ENCODE measurements at regions not wholly inside any gene's neighbourhood (a gene's known extent, or its start where the extent isn't known, plus 50 kb on each side); places are given as distances from the start of the nearest gene placed in this dataset.

DNA sequence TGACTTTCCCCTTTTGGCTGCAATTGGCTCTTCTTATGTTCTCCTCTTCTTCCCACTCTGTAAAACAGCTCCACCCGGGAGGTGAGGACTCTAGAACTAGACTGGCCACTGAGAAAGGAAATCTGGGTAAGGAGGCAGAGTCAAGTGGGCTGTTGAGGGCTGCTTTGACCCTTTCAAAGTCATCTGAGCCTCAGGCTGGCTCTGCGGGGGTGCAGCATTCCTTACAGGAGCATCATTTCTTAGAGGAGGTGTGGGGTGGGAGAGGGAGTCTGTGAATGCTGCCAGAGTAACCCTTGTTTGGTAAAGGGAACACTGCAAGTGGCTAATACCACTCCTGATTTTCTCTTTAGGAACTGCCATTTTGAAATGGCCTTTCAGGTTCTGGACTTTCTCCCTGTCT lies 377.7 kb upstream of the SMARCA2 start:
- DNase-seq (no peak), ATAC-seq (no peak)
- Mint-ChIP-seq H3K36me3 (ENCODE audit: low read depth) (no peaks in the 10 kb centered on the region), H3K27ac (no peak overlapping the region), H3K4me1 (no peaks in the 10 kb centered on the region), H3K4me3 (no peak overlapping the region), H3K27me3 (no peaks in the 10 kb centered on the region)
- no peaks in the 10 kb centered on the region for H3K9me3 ChIP-seq (ENCODE audit: control insufficient read depth, low read length, poor library complexity, severe bottlenecking)

DNA sequence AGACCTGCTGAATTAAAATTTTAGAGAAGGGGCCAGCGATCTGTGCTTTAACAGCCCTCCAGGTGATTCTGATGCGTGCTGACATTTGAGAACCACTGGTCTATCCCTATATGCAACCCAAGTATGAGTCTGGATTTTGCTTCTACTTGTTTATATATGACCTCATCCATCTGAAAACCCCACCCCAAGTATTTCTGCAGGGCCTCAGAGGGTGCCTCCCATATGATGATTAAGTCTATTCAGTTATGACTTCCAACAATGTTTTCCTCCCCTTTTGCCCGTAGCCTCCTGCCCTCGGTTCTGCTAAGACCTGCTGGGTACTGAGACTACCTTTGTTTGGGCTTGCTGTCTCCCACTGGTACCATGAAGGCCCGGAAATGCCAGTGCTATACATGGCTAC lies 376.0 kb upstream of the SMARCA2 start:
- Mint-ChIP-seq H3K4me1 (no peaks in the 10 kb centered on the region), H3K36me3 (ENCODE audit: low read depth) (no peaks in the 10 kb centered on the region), H3K4me3 (no peak overlapping the region), H3K27me3 (no peaks in the 10 kb centered on the region), H3K27ac (no peak overlapping the region)
- H3K9me3 ChIP-seq (ENCODE audit: control insufficient read depth, low read length, poor library complexity, severe bottlenecking): no peaks in the 10 kb centered on the region
- DNase-seq (no peak), ATAC-seq (no peak)

DNA sequence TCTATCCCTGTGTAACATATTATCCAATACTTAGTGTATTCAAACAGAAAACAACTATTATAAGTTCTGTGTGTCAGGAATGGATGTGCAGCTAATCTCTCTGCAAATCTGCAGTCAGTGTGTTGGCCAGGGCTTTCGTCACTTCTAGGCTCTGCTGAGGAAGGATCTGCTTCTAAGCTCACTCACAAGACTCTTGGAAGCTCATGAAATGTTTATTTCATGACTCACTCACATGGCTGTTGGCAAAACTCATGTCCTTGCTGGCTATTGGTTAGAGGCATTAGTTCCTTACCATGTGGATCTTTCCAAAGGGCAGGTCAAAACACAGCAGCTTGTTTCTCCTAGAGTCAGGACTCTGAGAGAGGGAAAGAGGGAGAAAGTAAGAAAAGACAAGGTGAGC lies 367.4 kb upstream of the SMARCA2 start:
- Mint-ChIP-seq H3K36me3 (ENCODE audit: low read depth) (no peaks in the 10 kb centered on the region), H3K4me1 (no peaks in the 10 kb centered on the region), H3K27ac (no peak overlapping the region), H3K4me3 (no peak overlapping the region), H3K27me3 (peaks cover 33% of the 10 kb centered on the region)
- DNase-seq: no peak
- ATAC-seq: no peak
- H3K9me3 ChIP-seq (ENCODE audit: control insufficient read depth, low read length, poor library complexity, severe bottlenecking): no peaks in the 10 kb centered on the region

DNA sequence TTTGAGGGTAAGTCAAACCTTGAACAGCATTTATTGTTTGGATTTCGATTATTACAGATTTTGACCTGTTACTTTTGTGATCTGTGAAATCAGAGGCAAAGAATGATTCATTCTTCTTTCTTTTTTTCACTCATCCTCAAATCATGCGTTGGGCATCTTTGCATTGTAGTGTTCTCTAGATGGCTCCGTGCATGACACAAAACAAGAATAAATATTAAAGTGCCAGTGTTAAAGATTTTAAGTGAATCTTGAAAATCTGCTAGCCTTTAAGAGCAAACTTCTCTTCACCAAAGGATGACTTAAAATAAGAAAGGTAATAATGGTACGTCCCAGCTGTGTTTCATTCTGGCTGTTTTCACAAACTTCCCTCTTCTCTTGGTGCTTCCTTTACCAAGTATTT lies 361.9 kb upstream of the SMARCA2 start:
- no peaks in the 10 kb centered on the region for H3K9me3 ChIP-seq (ENCODE audit: control insufficient read depth, low read length, poor library complexity, severe bottlenecking)
- Mint-ChIP-seq H3K36me3 (ENCODE audit: low read depth) (no peaks in the 10 kb centered on the region), H3K27me3 (peaks cover 51% of the 10 kb centered on the region), H3K4me1 (no peaks in the 10 kb centered on the region), H3K4me3 (no peak overlapping the region), H3K27ac (no peak overlapping the region)
- ATAC-seq (no peak), DNase-seq (no peak)

DNA sequence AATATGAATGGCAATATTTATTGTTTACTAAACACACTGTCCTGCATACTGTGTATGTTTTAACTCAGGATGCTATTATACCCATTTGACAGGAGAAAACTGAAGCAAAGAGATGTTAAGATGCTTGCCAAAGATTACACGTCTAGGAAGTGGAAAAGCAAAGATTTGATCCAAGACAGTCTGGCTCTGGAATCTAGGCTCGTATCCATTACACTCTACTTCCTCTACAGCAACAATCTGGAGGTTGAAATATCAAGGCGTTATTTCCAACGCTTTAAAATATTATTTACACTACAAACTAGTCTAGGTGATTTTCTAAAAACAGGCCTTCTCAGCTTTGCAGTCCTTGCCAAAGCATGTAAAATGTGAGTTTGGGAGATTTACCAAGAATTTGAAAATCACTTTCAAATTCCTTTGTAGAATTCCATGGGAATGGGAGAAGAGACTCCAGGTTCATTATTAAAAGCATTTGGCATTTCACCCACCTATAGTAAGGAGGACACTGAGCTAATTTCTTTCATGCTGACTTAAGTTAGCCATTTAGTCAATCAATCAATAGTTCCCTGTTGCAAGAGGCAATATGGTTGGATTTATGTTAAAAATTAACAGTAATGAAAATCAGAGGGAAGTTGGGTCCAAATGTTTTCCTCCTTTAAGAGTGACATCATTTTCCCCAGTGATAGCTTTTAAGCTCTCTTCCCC lies 356.3 kb upstream of the SMARCA2 start:
- no peak for DNase-seq
- no peak overlapping the region for H3K4me3 Mint-ChIP-seq

DNA sequence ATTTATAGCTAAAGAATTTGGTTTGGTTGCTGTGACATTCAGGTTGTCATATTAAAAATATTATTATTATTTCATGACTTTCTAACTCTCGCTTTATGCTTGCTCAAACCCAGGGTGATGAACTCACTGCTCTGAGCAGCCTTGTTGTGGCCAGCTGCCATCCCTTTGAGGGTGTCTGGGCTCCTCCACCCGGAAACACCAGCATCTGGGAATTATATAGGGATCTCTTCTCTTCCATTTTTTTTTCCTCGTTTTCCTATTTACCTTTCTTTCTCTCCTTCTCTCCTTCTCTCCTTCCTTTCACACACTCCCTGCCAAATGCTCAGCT lies 355.8 kb upstream of the SMARCA2 start:
- H3K9me3 ChIP-seq (ENCODE audit: control insufficient read depth, low read length, poor library complexity, severe bottlenecking): no peaks in the 10 kb centered on the region
- no peak overlapping the region for H3K27ac Mint-ChIP-seq
- H3K36me3 Mint-ChIP-seq (ENCODE audit: low read depth): no peaks in the 10 kb centered on the region
- peaks cover 45% of the 10 kb centered on the region for H3K27me3 Mint-ChIP-seq
- DNase-seq: no peak
- H3K4me1 Mint-ChIP-seq: no peaks in the 10 kb centered on the region
- no peak for ATAC-seq
- H3K4me3 Mint-ChIP-seq: no peak overlapping the region

More for the DNA sequence above, 356.3 kb upstream of the SMARCA2 start:
- Mint-ChIP-seq H3K4me1 (no peaks in the 10 kb centered on the region), H3K27ac (no peak overlapping the region), H3K36me3 (ENCODE audit: low read depth) (no peaks in the 10 kb centered on the region), H3K27me3 (peaks cover 42% of the 10 kb centered on the region)
- no peaks in the 10 kb centered on the region for H3K9me3 ChIP-seq (ENCODE audit: control insufficient read depth, low read length, poor library complexity, severe bottlenecking)
- no peak for ATAC-seq

DNA sequence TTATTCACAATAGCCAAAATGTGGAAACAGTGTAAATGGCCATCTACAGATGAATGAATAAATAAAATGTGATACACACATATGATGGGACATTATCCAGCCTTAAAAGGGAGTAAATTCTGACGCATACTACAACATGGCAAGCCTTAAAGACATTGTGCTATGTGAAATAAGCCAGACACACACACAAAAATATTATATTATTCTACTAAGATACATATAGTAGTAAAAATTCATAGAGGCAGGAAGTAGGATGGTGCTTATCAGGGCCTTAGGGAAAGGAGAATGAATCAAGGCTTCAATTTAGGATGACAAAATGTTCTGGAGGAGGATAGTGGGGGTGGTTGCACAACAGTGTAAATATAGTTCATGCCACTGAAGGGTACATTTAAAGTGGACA lies 346.7 kb upstream of the SMARCA2 start:
- no peak overlapping the region for H3K4me3 Mint-ChIP-seq
- H3K4me1 Mint-ChIP-seq: no peaks in the 10 kb centered on the region
- ATAC-seq (no peak), DNase-seq (no peak)
- peaks cover 10% of the 10 kb centered on the region for H3K27me3 Mint-ChIP-seq
- no peaks in the 10 kb centered on the region for H3K9me3 ChIP-seq (ENCODE audit: control insufficient read depth, low read length, poor library complexity, severe bottlenecking)
- H3K36me3 Mint-ChIP-seq (ENCODE audit: low read depth): no peaks in the 10 kb centered on the region
- H3K27ac Mint-ChIP-seq: no peak overlapping the region

DNA sequence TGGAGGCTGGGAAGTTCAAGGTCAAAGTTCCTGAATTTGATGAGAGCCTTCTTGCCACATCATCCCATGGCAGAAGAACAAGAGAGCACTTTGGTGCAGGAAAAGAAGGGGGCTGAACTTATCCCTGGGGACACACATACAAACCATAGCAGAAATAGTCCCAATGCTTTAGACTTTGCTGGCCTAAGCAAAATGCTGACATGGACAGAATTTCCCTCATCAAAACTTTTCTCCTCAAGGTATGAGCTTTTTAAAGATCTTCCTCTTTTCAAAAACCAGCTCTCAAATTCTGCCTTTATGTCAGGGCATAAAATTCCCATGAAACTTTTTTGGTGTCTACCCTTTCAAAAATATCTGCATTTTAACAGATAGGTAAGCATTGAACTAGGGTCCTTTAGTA lies 341.8 kb upstream of the SMARCA2 start:
- ATAC-seq: no peak

DNA sequence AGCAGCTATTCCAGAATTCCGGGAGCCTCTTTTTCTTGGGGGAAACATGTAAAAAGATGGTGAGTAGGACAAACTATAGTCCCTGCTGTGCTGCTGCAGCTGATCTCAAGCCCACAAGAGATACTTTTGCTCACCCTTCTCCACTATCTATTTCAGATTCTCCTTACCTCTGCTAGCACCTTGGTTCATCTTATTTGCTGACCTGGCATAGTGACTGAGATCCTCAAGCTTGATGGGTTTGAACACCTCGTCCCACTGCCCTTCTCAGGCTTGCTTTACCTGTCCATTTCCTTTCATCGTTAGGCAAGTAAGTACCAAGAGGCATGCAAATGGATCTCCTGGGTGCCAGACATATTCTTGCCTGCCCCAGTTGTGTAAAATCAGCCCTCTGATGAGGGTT lies 338.4 kb upstream of the SMARCA2 start:
- Mint-ChIP-seq H3K27me3 (peaks cover 11% of the 10 kb centered on the region), H3K36me3 (ENCODE audit: low read depth) (no peaks in the 10 kb centered on the region), H3K27ac (no peak overlapping the region), H3K4me1 (no peaks in the 10 kb centered on the region), H3K4me3 (no peak overlapping the region)
- H3K9me3 ChIP-seq (ENCODE audit: control insufficient read depth, low read length, poor library complexity, severe bottlenecking): no peaks in the 10 kb centered on the region
- no peak for ATAC-seq
- DNase-seq: no peak

More for the DNA sequence above, 341.8 kb upstream of the SMARCA2 start:
- Mint-ChIP-seq H3K27me3 (no peaks in the 10 kb centered on the region), H3K27ac (no peak overlapping the region), H3K4me3 (no peak overlapping the region), H3K4me1 (no peaks in the 10 kb centered on the region), H3K36me3 (ENCODE audit: low read depth) (no peaks in the 10 kb centered on the region)
- no peaks in the 10 kb centered on the region for H3K9me3 ChIP-seq (ENCODE audit: control insufficient read depth, low read length, poor library complexity, severe bottlenecking)
- no peak for DNase-seq

DNA sequence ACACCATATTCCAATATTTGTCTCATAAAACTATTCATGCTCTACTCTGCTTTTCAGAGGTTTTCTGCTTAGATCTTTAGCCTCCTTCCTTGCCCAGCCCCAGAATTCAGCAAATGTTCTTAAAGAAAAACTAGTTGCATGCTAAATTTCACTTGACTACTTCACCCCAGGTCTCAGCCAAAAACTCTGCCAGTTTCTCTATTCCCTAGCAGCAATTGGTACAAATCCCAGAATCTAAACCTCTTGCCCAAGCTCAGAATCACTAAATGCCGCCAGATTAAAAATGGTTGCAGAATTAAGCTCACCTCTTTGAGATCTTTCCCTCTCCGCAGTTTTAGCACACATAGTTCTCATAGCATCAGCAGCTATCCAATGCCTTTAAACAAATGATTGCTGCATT lies 331.2 kb upstream of the SMARCA2 start:
- H3K9me3 ChIP-seq (ENCODE audit: control insufficient read depth, low read length, poor library complexity, severe bottlenecking): no peaks in the 10 kb centered on the region
- Mint-ChIP-seq H3K4me3 (no peak overlapping the region), H3K36me3 (ENCODE audit: low read depth) (no peaks in the 10 kb centered on the region), H3K27me3 (peaks cover 31% of the 10 kb centered on the region), H3K27ac (no peak overlapping the region), H3K4me1 (no peaks in the 10 kb centered on the region)
- ATAC-seq (no peak), DNase-seq (no peak)

DNA sequence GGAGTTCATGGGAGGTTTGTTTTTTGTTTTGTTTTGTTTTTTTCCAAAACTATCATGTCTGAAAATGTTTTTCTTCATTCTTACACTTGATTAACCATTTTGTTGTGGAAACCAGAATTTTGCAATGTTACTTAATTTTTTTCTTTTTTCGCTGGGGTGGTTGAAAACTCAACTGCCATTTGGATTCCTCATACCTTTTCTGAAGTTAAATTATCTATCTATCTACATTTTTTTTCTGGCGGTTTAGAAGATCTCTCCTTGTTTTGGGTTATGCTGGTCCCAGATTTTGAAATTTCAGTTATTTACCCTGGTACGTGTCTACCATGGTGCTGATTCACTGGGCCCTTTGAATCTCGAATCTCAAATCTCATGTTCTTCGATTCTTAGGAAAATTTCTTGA lies 316.2 kb upstream of the SMARCA2 start:
- H3K27me3 Mint-ChIP-seq: peaks cover 57% of the 10 kb centered on the region
- ATAC-seq: no peak
- peaks cover 2% of the 10 kb centered on the region for H3K36me3 Mint-ChIP-seq (ENCODE audit: low read depth)
- DNase-seq: no peak
- H3K4me3 Mint-ChIP-seq: peak overlapping the region; percentile 10
- H3K9me3 ChIP-seq (ENCODE audit: control insufficient read depth, low read length, poor library complexity, severe bottlenecking): no peaks in the 10 kb centered on the region
- H3K4me1 Mint-ChIP-seq: no peaks in the 10 kb centered on the region
- no peak overlapping the region for H3K27ac Mint-ChIP-seq

DNA sequence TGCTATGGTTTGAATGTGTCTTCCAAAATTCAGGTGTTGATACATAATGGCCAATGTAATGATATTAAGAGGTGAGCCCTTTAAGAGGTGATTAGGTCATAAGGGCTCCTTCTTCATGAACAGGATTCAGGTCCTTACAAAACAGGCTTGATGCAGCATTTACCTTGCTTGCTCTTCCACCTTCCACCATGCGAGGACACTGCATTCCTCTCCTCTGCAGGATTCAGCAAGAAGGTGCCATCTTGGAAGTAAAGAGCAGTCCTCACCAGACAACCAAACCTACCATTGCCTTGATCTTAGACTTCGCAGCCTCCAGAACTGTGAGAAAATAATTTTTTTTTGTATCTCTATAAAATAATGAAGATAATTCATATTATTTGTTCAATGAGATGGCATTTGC lies 314.0 kb upstream of the SMARCA2 start:
- peaks cover 2% of the 10 kb centered on the region for H3K36me3 Mint-ChIP-seq (ENCODE audit: low read depth)
- H3K9me3 ChIP-seq (ENCODE audit: control insufficient read depth, low read length, poor library complexity, severe bottlenecking): no peaks in the 10 kb centered on the region
- no peaks in the 10 kb centered on the region for H3K4me1 Mint-ChIP-seq
- H3K27ac Mint-ChIP-seq: no peak overlapping the region
- H3K27me3 Mint-ChIP-seq: peaks cover 52% of the 10 kb centered on the region
- ATAC-seq (no peak), DNase-seq (no peak)
- H3K4me3 Mint-ChIP-seq: no peak overlapping the region

DNA sequence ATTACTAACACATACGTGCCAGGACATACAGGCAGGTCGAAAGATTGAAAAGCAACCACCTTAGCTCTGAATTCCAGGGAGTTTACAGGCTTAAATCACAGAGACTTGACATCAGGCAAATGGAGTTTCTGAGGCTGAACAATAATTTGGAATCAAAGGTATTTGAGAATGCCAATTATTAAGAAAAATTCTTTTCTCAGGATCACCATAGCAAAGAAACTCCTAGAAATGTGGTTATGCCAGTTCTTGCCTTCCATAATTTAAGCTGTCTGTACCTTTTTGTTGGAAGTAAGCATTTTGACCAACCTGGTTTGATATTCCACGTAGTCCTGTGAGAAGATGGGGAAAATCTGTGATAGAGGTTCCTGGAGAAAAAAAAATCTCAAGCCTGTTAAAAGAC lies 312.4 kb upstream of the SMARCA2 start:
- Mint-ChIP-seq H3K27ac (no peak overlapping the region), H3K36me3 (ENCODE audit: low read depth) (peaks cover 2% of the 10 kb centered on the region), H3K27me3 (peaks cover 60% of the 10 kb centered on the region), H3K4me3 (no peak overlapping the region), H3K4me1 (no peaks in the 10 kb centered on the region)
- H3K9me3 ChIP-seq (ENCODE audit: control insufficient read depth, low read length, poor library complexity, severe bottlenecking): no peaks in the 10 kb centered on the region
- DNase-seq (no peak), ATAC-seq (no peak)

DNA sequence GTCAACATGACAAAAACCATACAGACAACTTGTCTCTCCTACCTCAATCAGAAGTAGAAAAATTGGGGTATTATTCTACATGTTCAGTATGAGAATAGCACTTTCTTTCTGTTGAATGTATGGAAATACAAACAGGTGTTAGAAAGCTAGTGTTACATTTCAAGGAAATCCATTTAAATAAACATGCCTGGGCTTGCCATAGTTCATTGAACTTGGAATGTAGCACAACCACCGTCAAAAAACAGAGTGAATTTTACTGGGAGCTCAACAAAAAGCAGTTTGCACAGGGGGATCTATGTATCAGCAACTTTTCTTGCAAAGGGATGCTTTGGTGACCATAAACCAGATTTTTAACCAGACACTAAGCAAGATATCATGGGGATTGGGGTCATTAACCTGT lies 307.9 kb upstream of the SMARCA2 start:
- Mint-ChIP-seq H3K4me1 (no peaks in the 10 kb centered on the region), H3K36me3 (ENCODE audit: low read depth) (no peaks in the 10 kb centered on the region), H3K27me3 (peaks cover 53% of the 10 kb centered on the region), H3K27ac (no peak overlapping the region), H3K4me3 (no peak overlapping the region)
- ATAC-seq: no peak
- no peak for DNase-seq
- no peaks in the 10 kb centered on the region for H3K9me3 ChIP-seq (ENCODE audit: control insufficient read depth, low read length, poor library complexity, severe bottlenecking)
